Gastroesophageal sphincter (tissue), 4 donors: ENCODE measurements at regions not wholly inside any gene's neighbourhood (a gene's known extent, or its start where the extent isn't known, plus 50 kb on each side); places are given as distances from the start of the nearest gene placed in this dataset.

Source experiments
- ATAC-seq: fragments of 150-250 bp; one replicate; pipeline ENCODE4 v1.9.1; 2016; ENCODE audit warnings: mild to moderate bottlenecking, moderate library complexity
- H3K27ac ChIP-seq, 4 donors: fragments of 200-600 bp; sonication (generic) in 3 of 4; 1 replicate in 3 of 4; 2 replicates in 1 of 4; pipeline ENCODE4 v1.5.1; 2016 to 2019
- H3K27me3 ChIP-seq: fragments of 200-600 bp; sonication (generic); one replicate; pipeline ENCODE4 v1.5.1; 2019
- H3K36me3 ChIP-seq, 2 donors: fragments of 200-600 bp; sonication (generic); one replicate each; pipeline ENCODE4 v1.5.1; 2019; ENCODE audit warnings: control low read depth in 1 of 2
- H3K4me1 ChIP-seq, 3 donors: fragments of 200-600 bp; sonication (generic); 1 replicate in 2 of 3; 2 replicates in 1 of 3; pipeline ENCODE4 v1.5.1; 2016 to 2019; ENCODE audit warnings: control low read depth in 2 of 3
- H3K4me3 ChIP-seq, 2 donors: fragments of 200-600 bp; sonication (generic); one replicate each; pipeline ENCODE4 v1.5.1; 2019; ENCODE audit warnings: mild to moderate bottlenecking in 1 of 2, moderate library complexity in 1 of 2
- H3K9me3 ChIP-seq, 3 donors: fragments of 200-600 bp; sonication (generic); one replicate each; pipeline ENCODE4 v1.5.1; 2017 to 2019; ENCODE audit warnings: control low read depth in 2 of 3
- CTCF ChIP-seq, 4 experiments: fragments of 200-600 bp in 2 of 4; fragments of 450-650 bp in 2 of 4; sonication (generic) in 1 of 4; IDR thresholded peaks; one replicate each; pipeline ENCODE4 v1.5.1; 2017 to 2019; ENCODE audit warnings: antibody characterized with exemption in 4 of 4, mild to moderate bottlenecking in 2 of 4, moderate library complexity in 2 of 4
- EP300 ChIP-seq: sonication (generic); formaldehyde crosslinking; IDR thresholded peaks from one replicate; pipeline ENCODE4 v1.6.1; 2017; ENCODE audit warnings: antibody characterized with exemption, mild to moderate bottlenecking
- POLR2A ChIP-seq, 2 donors: fragments of 450-650 bp; IDR thresholded peaks; one replicate each; pipeline ENCODE4 v1.6.1; 2017; ENCODE audit warnings: antibody characterized with exemption in 2 of 2, mild to moderate bottlenecking in 2 of 2, moderate library complexity in 1 of 2
- POLR2AphosphoS5 ChIP-seq: sonication (generic); formaldehyde crosslinking; IDR thresholded peaks from one replicate; pipeline ENCODE4 v1.6.1; 2017; ENCODE audit warnings: antibody characterized with exemption
- WGBS, 2 donors: methylation state at CpG; one replicate each; pipeline ENCODE4 v1.1.5; 2018; ENCODE audit warnings: low coverage in 1 of 2; 5-methylcytosine and 5-hydroxymethylcytosine counted together

- Histone ChIP-seq H3K27me3 (no peaks in the 10 kb centered on the region), H3K9me3 (no peaks in the 10 kb centered on the region), H3K4me3 (no peak overlapping the region), H3K36me3 (no peaks in the 10 kb centered on the region), H3K4me1 (no peaks in the 10 kb centered on the region), H3K27ac (no peak overlapping the region)
- 91 to 100% methylated on average over 1 to 5 of the region's 5 CpGs for WGBS, 2 donors
- ATAC-seq: no peak
- TF ChIP-seq POLR2AphosphoS5 (no peak), POLR2A (IDR thresholded peaks at IDR 0.05) (no peak), EP300 (no peak), CTCF (IDR thresholded peaks at IDR 0.05) (no peak)
These were observed 264.7 kb upstream of the AKR1E2 start for GRCh38 chr10:4561296-4561695.

DNA sequence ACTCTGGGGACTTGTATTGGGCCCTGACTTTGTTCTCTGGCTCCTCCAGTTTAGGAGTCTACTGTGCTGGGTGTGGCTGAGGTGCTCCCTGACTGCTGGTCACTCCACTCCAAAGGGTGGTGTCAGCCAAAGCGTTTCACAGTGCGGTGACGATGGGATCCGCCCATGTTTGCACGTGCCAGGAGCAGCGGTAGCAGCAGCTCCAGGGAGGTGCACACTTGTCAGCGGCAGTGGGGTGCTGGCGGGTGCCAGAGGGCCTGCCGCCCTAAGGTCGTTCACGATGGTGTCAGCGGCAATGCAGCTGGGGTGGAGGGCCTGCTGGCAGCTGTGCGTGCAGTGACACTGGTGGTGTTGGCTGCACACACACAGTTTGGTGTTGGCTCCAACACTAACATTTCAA lies 268.5 kb upstream of the AKR1E2 start:
- Histone ChIP-seq H3K4me1 (no peaks in the 10 kb centered on the region), H3K4me3 (no peak overlapping the region), H3K9me3 (no peaks in the 10 kb centered on the region), H3K36me3 (no peaks in the 10 kb centered on the region), H3K27ac (no peak overlapping the region), H3K27me3 (no peaks in the 10 kb centered on the region)
- no peak for ATAC-seq
- TF ChIP-seq CTCF (IDR thresholded peaks at IDR 0.05): no peak
- TF ChIP-seq POLR2A (IDR thresholded peaks at IDR 0.05): no peak
- TF ChIP-seq EP300: no peak
- no peak for TF ChIP-seq POLR2AphosphoS5
- WGBS, 2 donors: 100% methylated on average over 1 of the region's 13 CpGs; no CpG with 5 or more reads in 1 of the 2 donors

GRCh38 chr10:4556527-4556926 lies 269.5 kb upstream of the AKR1E2 start:
- Histone ChIP-seq H3K9me3 (no peaks in the 10 kb centered on the region), H3K27me3 (no peaks in the 10 kb centered on the region), H3K36me3 (no peaks in the 10 kb centered on the region), H3K4me3 (no peak overlapping the region), H3K27ac (no peak overlapping the region), H3K4me1 (no peaks in the 10 kb centered on the region)
- ATAC-seq: no peak
- no peak for TF ChIP-seq POLR2AphosphoS5
- no peak for TF ChIP-seq CTCF (IDR thresholded peaks at IDR 0.05)
- TF ChIP-seq POLR2A (IDR thresholded peaks at IDR 0.05): no peak
- no peak for TF ChIP-seq EP300

GRCh38 chr10:4555920-4556319 lies 270.1 kb upstream of the AKR1E2 start:
- ATAC-seq: no peak
- TF ChIP-seq POLR2AphosphoS5 (no peak), EP300 (no peak), POLR2A (IDR thresholded peaks at IDR 0.05) (no peak), CTCF (IDR thresholded peaks at IDR 0.05) (no peak)
- no peak overlapping the region for H3K27ac ChIP-seq
- no peak overlapping the region for H3K4me3 ChIP-seq
- H3K27me3 ChIP-seq: no peaks in the 10 kb centered on the region
- H3K4me1 ChIP-seq: no peaks in the 10 kb centered on the region
- 78 to 81% methylated on average over 3 of the region's 3 CpGs for WGBS, 2 donors
- no peaks in the 10 kb centered on the region for H3K9me3 ChIP-seq
- H3K36me3 ChIP-seq: no peaks in the 10 kb centered on the region

GRCh38 chr10:4549139-4549653 lies 276.8 kb upstream of the AKR1E2 start:
- no peak for ATAC-seq
- Histone ChIP-seq H3K27ac (no peak overlapping the region), H3K9me3 (no peaks in the 10 kb centered on the region), H3K36me3 (no peaks in the 10 kb centered on the region), H3K4me1 (no peaks in the 10 kb centered on the region), H3K27me3 (no peaks in the 10 kb centered on the region), H3K4me3 (no peak overlapping the region)
- no peak for TF ChIP-seq POLR2AphosphoS5
- TF ChIP-seq CTCF (IDR thresholded peaks at IDR 0.05): no peak
- TF ChIP-seq EP300: no peak
- no peak for TF ChIP-seq POLR2A (IDR thresholded peaks at IDR 0.05)
- 67 to 100% methylated on average over 1 of the region's 2 CpGs for WGBS, 2 donors
